ENCODE measurements at regions not wholly inside any gene's neighbourhood (a gene's known extent, or its start where the extent isn't known, plus 50 kb on each side); places are given as distances from the start of the nearest gene placed in this dataset.

DNA sequence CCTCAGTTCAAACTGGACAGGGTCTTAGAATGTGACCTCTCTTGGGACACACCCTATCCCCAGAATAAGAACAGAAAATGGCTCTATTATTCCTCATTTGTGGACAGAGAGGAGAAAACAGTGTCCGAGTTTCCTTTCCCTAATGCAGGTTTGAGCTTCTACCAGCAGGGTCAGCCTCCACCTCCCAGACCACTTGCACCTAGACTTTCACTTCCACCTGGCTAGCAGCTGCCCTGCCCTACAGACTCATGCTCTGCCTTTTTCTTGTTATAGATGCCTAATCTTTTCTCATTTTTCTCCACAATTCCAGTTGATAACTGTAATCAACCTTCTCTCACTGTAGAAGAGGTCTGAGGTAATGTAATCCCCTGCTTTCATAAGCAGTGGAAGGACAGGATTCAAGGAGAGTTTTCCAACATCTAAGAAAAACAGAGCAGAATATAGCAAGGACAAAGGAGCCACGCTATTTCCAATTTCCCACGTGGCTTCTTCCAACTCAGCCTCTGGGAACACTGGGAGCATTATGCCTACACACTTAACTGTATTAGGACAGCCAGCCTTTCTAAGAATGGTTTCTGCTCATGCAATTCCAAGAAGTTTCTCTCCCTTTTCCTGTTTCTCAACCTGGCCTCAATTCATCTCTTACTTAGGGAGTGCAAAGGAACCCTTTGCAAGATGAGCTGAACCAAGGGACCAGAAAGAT lies 239.8 kb downstream of the BCL11A start:
- no peak overlapping the region for H3K4me3 ChIP-seq (ENCODE audit: low read depth, low read length)
- ChIA-PET CTCF (no interaction called here), POLR2A (no interaction called here)
- H3K36me3 ChIP-seq (ENCODE audit: control insufficient read depth, insufficient read depth, low read length) = no peaks in the 10 kb centered on the region
- H3K27me3 ChIP-seq (ENCODE audit: control insufficient read depth, insufficient read depth, low read length) = no peaks in the 10 kb centered on the region
- no peak for DNase-seq (ENCODE audit: low read depth)
- no peak for TF ChIP-seq CTCF (IDR thresholded peaks at IDR 0.05; ENCODE audit: insufficient read depth, low read depth, low read length)

DNA sequence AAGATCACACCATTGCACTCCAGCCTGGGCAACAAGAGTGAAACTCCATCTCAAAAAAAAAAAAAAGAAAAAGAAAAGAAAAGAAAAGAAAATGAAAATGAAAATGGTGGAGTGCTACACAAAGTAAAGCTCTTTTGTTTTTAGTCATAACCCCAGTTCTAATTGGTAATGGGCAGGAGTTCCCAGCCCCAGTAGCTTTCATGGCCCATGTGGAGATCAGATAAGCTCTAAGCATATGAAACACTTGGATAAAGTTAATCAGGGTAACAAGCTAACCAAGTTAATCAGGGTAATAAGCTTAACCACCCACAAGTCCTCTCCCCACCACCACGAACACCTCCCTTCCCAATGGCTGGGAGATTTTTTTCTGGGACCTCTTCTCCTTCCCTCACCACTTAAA lies 240.8 kb downstream of the BCL11A start:
- no peak for DNase-seq (ENCODE audit: low read depth)
- ChIA-PET CTCF (interaction anchor here (0.7 kb wide), 1 partner anchor 8 kb away, joined by 3 read pairs; no protein-coding TSS in a partner anchor), POLR2A (no interaction called here)
- H3K4me3 ChIP-seq (ENCODE audit: low read depth, low read length) = no peak overlapping the region
- TF ChIP-seq CTCF (IDR thresholded peaks at IDR 0.05; ENCODE audit: insufficient read depth, low read depth, low read length) = no peak
- no peaks in the 10 kb centered on the region for H3K36me3 ChIP-seq (ENCODE audit: control insufficient read depth, insufficient read depth, low read length)
- H3K27me3 ChIP-seq (ENCODE audit: control insufficient read depth, insufficient read depth, low read length) = no peaks in the 10 kb centered on the region

DNA sequence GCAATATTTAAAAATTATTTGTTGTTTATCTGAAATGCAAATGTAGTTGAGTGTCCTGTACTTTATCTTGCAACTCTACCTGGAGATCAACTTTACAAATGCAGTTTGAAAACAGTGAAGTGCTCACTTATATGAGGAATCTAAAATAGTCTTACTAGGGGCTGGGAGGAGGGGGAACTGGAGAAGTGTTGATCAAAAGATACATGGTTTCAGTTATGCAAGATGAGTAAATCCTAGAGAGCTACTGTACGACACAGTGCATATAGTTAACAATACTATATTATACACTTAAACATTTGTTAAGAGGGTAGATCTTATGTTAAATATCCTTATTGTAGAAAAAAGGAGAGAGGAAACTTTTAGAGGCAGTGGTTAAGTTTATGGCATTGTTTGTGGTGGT lies 241.9 kb downstream of the BCL11A start:
- no peak for TF ChIP-seq CTCF (IDR thresholded peaks at IDR 0.05; ENCODE audit: insufficient read depth, low read depth, low read length)
- Histone ChIP-seq H3K4me3 (ENCODE audit: low read depth, low read length) (no peak overlapping the region), H3K36me3 (ENCODE audit: control insufficient read depth, insufficient read depth, low read length) (no peaks in the 10 kb centered on the region), H3K27me3 (ENCODE audit: control insufficient read depth, insufficient read depth, low read length) (no peaks in the 10 kb centered on the region)
- DNase-seq (ENCODE audit: low read depth) = no peak
- CTCF ChIA-PET = no interaction called here
- POLR2A ChIA-PET = no interaction called here

GRCh38 chr2:60309941-60310660 lies 243.4 kb downstream of the BCL11A start:
- CTCF ChIA-PET = no interaction called here

More at GRCh38 chr2:60309941-60310660, 243.4 kb downstream of the BCL11A start:
- Histone ChIP-seq H3K36me3 (ENCODE audit: control insufficient read depth, insufficient read depth, low read length) (no peaks in the 10 kb centered on the region), H3K4me3 (ENCODE audit: low read depth, low read length) (no peak overlapping the region), H3K27me3 (ENCODE audit: control insufficient read depth, insufficient read depth, low read length) (no peaks in the 10 kb centered on the region)
- POLR2A ChIA-PET = no interaction called here
- no peak for DNase-seq (ENCODE audit: low read depth)
- TF ChIP-seq CTCF (IDR thresholded peaks at IDR 0.05; ENCODE audit: insufficient read depth, low read depth, low read length) = no peak
